Spleen (tissue), 11 donors: ENCODE measurements at regions not wholly inside any gene's neighbourhood (a gene's known extent, or its start where the extent isn't known, plus 50 kb on each side); places are given as distances from the start of the nearest gene placed in this dataset.

Source experiments
- DNase-seq: peaks from one replicate; pipeline ENCODE4 v3.0.0-alpha.2; 2020
- H3K27ac ChIP-seq, 8 donors: fragments of 200-600 bp; sonication (generic) in 7 of 8; 1 replicate in 4 of 8; 2 replicates in 4 of 8; pipeline versions ENCODE4 v1.5.0 to v1.8.0; 2016 to 2021; ENCODE audit warnings: inconsistent platforms in 4 of 8, mild to moderate bottlenecking in 4 of 8, moderate library complexity in 1 of 8
- H3K27me3 ChIP-seq, 7 donors: fragments of 200-600 bp; sonication (generic) in 6 of 7; replicated peaks in 1 of 7; 1 replicate in 4 of 7; 2 replicates in 3 of 7; pipeline versions ENCODE4 v1.5.0 to v1.8.0; 2016 to 2021; ENCODE audit warnings: inconsistent platforms in 3 of 7, mild to moderate bottlenecking in 1 of 7
- H3K36me3 ChIP-seq, 6 donors: fragments of 200-600 bp; sonication (generic) in 5 of 6; 1 replicate in 4 of 6; 2 replicates in 2 of 6; pipeline versions ENCODE4 v1.5.0 to v1.8.0; 2016 to 2021; ENCODE audit warnings: inconsistent platforms in 2 of 6
- H3K4me1 ChIP-seq, 6 donors: fragments of 200-600 bp; sonication (generic) in 5 of 6; 1 replicate in 3 of 6; 2 replicates in 3 of 6; pipeline versions ENCODE4 v1.5.0 to v1.8.0; 2016 to 2021; ENCODE audit warnings: inconsistent platforms in 3 of 6
- H3K4me3 ChIP-seq, 8 donors: fragments of 200-600 bp; sonication (generic) in 7 of 8; 1 replicate in 4 of 8; 2 replicates in 4 of 8; pipeline versions ENCODE4 v1.5.0 to v1.8.0; 2016 to 2021; ENCODE audit warnings: inconsistent platforms in 4 of 8, mild to moderate bottlenecking in 4 of 8, moderate library complexity in 2 of 8
- H3K9me3 ChIP-seq, 8 donors: fragments of 200-600 bp; sonication (generic) in 7 of 8; 1 replicate in 4 of 8; 2 replicates in 4 of 8; pipeline versions ENCODE4 v1.5.0 to v1.8.0; 2016 to 2021; ENCODE audit warnings: inconsistent platforms in 4 of 8
- POLR2A ChIP-seq, 3 donors: fragments of 450-650 bp; IDR thresholded peaks; one replicate each; pipeline ENCODE4 v1.5.1; 2017; ENCODE audit warnings: antibody characterized with exemption in 3 of 3, mild to moderate bottlenecking in 1 of 3
- POLR2AphosphoS5 ChIP-seq, 3 donors: sonication (generic); formaldehyde crosslinking; IDR thresholded peaks; one replicate each; pipeline ENCODE4 v1.5.1; 2017; ENCODE audit warnings: antibody characterized with exemption in 3 of 3
- WGBS, 5 donors: extraction: QIAGEN DNeasy Blood & Tissue Kit in 3 of 5; methylation state at CpG; one replicate each; pipeline versions ENCODE4 v1.1.5 to v1.1.7; 2013 to 2018; 5-methylcytosine and 5-hydroxymethylcytosine counted together
- intact Hi-C: fragments of 100-400 bp; cut with DNase I; formaldehyde crosslinking; loops from one replicate; pipeline ENCODE4 v1.15.0; 2023; ENCODE audit warnings: low total_unique reads
- TF ChIP-seq, protein P1 (sequence below), 11 experiments: fragments of 200-600 bp in 7 of 11; fragments of 450-650 bp in 4 of 11; sonication (generic) in 4 of 11; IDR thresholded peaks in 8 of 11; conservative IDR thresholded peaks in 3 of 11; 1 replicate in 7 of 11; 2 replicates in 4 of 11; pipeline versions ENCODE4 v1.4.0 to v1.8.0; 2016 to 2021; ENCODE audit warnings: antibody characterized with exemption in 11 of 11, inconsistent platforms in 4 of 11, mild to moderate bottlenecking in 1 of 11
- donor health status: healthy with polysubstance abuse.
- donor health status: DM: no; HTN: no; CAD: no; lungs with moderate emphysema.
- donor health status: DM: no; HTN: no; CAD: no.
- donor health status: Bipolar disorder and iron deficiency.
- donor health status: healthy.
- donor health status: DM: no; HTN: no; CAD: no.
- donor health status: DM: yes; HTN: yes; CAD: no.

- no peak for DNase-seq
- WGBS, 5 donors = 2 to 9% (median 6%) methylated on average over 1 of the region's 1 CpG
- TF ChIP-seq POLR2AphosphoS5 (IDR thresholded peaks at IDR 0.05) (no peak), POLR2A (IDR thresholded peaks at IDR 0.05) (no peak)
- TF ChIP-seq, protein P1, sequence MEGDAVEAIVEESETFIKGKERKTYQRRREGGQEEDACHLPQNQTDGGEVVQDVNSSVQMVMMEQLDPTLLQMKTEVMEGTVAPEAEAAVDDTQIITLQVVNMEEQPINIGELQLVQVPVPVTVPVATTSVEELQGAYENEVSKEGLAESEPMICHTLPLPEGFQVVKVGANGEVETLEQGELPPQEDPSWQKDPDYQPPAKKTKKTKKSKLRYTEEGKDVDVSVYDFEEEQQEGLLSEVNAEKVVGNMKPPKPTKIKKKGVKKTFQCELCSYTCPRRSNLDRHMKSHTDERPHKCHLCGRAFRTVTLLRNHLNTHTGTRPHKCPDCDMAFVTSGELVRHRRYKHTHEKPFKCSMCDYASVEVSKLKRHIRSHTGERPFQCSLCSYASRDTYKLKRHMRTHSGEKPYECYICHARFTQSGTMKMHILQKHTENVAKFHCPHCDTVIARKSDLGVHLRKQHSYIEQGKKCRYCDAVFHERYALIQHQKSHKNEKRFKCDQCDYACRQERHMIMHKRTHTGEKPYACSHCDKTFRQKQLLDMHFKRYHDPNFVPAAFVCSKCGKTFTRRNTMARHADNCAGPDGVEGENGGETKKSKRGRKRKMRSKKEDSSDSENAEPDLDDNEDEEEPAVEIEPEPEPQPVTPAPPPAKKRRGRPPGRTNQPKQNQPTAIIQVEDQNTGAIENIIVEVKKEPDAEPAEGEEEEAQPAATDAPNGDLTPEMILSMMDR (IDR thresholded peaks at IDR 0.05 in 8 of 11, conservative IDR thresholded peaks at IDR 0.05 in 3 of 11) = no peak
Observed at GRCh38 chr14:82055515-82056115, 522.0 kb upstream of the SEL1L start.

DNA sequence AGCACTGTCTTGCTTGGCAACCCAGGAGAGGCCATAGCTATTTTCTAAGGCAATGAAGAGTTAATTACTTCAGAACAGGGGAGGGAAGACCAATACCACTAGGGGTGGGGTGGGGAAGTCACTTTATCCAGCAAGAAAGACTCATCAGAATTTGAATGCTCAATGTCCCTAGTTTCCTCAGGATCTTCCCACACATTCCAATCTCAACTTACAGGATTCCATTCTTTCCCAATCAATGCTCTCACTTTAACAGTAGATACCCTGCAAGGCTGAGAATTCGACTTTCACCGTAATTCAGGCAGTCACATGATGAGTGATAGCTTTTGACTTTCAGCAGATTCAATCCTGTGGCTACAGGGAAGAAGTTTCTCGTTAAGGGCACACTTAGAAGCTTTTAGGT, 526.6 kb upstream of the SEL1L start:
- Histone ChIP-seq H3K27me3 (no peaks in the 10 kb centered on the region), H3K36me3 (no peaks in the 10 kb centered on the region), H3K9me3 (peaks cover 0 to 7% (median 0%) of the 10 kb centered on the region in 8 donors), H3K4me1 (peaks cover 0 to 1% (median 0%) of the 10 kb centered on the region in 6 donors), H3K4me3 (no peak overlapping the region), H3K27ac (no peak overlapping the region)
- intact Hi-C loops = no loop called here
- DNase-seq = no peak
- no peak for TF ChIP-seq POLR2A (IDR thresholded peaks at IDR 0.05)
- TF ChIP-seq POLR2AphosphoS5 (IDR thresholded peaks at IDR 0.05) = no peak
- TF ChIP-seq, protein P1 (IDR thresholded peaks at IDR 0.05 in 8 of 11, conservative IDR thresholded peaks at IDR 0.05 in 3 of 11) = no peak
- 54 to 63% (median 57%) methylated on average over 3 of the region's 3 CpGs for WGBS, 5 donors

More at GRCh38 chr14:82055515-82056115, 522.0 kb upstream of the SEL1L start:
- Histone ChIP-seq H3K36me3 (no peaks in the 10 kb centered on the region), H3K4me3 (no peak overlapping the region), H3K27me3 (no peaks in the 10 kb centered on the region), H3K4me1 (peaks cover 0 to 3% (median 0%) of the 10 kb centered on the region in 6 donors), H3K9me3 (no peaks in the 10 kb centered on the region), H3K27ac (no peak overlapping the region)
- intact Hi-C loops = no loop called here

DNA sequence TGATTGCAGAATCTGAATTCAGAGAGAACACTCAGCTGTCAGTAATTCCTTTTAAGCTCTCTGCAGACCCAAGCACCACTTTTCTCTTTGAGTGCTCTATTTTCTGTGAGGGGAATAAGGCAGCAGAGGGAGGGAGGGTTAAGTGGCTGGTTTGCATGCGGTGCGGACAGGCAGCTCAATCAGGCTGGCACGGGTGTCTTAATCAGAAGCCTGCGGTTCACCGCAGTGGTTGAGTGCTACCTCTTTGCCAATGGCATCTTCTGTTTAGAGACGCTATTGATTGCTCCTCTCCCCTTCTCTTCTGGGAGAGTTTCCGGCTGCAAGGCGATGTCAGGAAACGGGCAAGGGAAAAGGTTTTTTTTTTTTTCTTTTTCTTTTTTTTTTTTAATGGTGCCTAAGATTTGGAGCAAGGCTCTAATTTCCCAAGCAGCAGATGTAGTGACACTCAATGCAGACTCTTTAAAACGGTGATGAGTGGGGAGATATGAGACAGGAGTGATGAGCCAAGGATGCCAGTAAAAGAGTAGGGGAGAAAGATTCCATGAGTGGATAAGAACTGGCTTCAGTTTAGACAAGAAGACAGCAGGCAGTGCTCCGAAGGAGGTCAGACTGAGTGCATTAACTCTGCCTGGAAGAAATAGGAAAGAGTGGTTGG, 533.7 kb upstream of the SEL1L start:
- intact Hi-C loops = no loop called here
- Histone ChIP-seq H3K4me1 (no peaks in the 10 kb centered on the region), H3K36me3 (no peaks in the 10 kb centered on the region), H3K4me3 (no peak overlapping the region), H3K9me3 (peaks cover 0 to 16% (median 1%) of the 10 kb centered on the region in 8 donors), H3K27ac (no peak overlapping the region), H3K27me3 (no peaks in the 10 kb centered on the region)
- WGBS, 5 donors = 68 to 81% (median 72%) methylated on average over 11 of the region's 11 CpGs
- TF ChIP-seq POLR2AphosphoS5 (IDR thresholded peaks at IDR 0.05) (no peak), POLR2A (IDR thresholded peaks at IDR 0.05) (no peak)
- TF ChIP-seq, protein P1 (IDR thresholded peaks at IDR 0.05 in 8 of 11, conservative IDR thresholded peaks at IDR 0.05 in 3 of 11) = no peak
- no peak for DNase-seq

DNA sequence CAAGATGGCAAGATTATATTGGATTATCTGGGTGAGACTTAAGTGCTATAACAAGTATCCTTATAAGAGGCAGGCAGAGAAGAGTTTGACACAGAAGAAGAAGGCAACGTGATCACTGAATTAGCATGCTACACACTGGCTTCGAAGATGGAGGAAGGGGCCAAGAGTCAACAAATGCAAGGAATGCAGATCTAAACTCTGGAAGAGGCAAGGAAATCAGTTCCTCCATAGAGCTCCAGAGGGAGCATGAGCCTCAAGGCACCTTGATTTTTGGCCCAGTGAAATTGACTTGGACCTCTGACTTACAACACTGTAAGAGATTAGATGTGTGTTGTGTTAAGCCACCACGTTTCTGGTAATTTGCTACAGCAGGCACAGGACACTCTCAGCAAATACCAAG, 536.4 kb upstream of the SEL1L start:
- H3K36me3 ChIP-seq = no peaks in the 10 kb centered on the region
- 49 to 77% (median 57%) methylated on average over 3 of the region's 3 CpGs for WGBS, 5 donors

More for the DNA sequence above, 536.4 kb upstream of the SEL1L start:
- H3K27me3 ChIP-seq = no peaks in the 10 kb centered on the region
- H3K4me3 ChIP-seq = no peak overlapping the region
- no peaks in the 10 kb centered on the region for H3K4me1 ChIP-seq
- TF ChIP-seq, protein P1 (IDR thresholded peaks at IDR 0.05 in 8 of 11, conservative IDR thresholded peaks at IDR 0.05 in 3 of 11) = no peak
- no peak for TF ChIP-seq POLR2AphosphoS5 (IDR thresholded peaks at IDR 0.05)
- no peak for TF ChIP-seq POLR2A (IDR thresholded peaks at IDR 0.05)
- intact Hi-C loops = no loop called here
- peaks cover 0 to 10% (median 1%) of the 10 kb centered on the region in 8 donors for H3K9me3 ChIP-seq
- no peak overlapping the region for H3K27ac ChIP-seq
- no peak for DNase-seq
